GM23338 (cell line): ENCODE measurements at regions not wholly inside any gene's neighbourhood (a gene's known extent, or its start where the extent isn't known, plus 50 kb on each side); places are given as distances from the start of the nearest gene placed in this dataset.

Experiments
- ATAC-seq: fragments of 200-7000 bp; cut with Tn5 transposase; 3 replicates; pipeline ENCODE4 v1.9.1; 2020
- DNase-seq: peaks from one replicate; pipeline ENCODE4 v3.0.0-alpha.2; 2015; ENCODE audit warnings: low spot score
- H2AFZ ChIP-seq: fragments of 200-600 bp; sonication (generic); 2 replicates; pipeline ENCODE4 v1.8.0; 2016; ENCODE audit warnings: antibody characterized with exemption, mild to moderate bottlenecking, moderate library complexity
- H3F3A ChIP-seq: fragments of 200-600 bp; sonication (generic); replicated peaks from 2 replicates; pipeline ENCODE4 v1.8.0; 2017; ENCODE audit warnings: antibody characterized with exemption, mixed run types, low read depth
- H3K27ac ChIP-seq: fragments of 200-600 bp; sonication (generic); 2 replicates; pipeline ENCODE4 v1.6.1; 2016; ENCODE audit warnings: low read depth
- H3K27me3 ChIP-seq: fragments of 200-600 bp; sonication (generic); 2 replicates; pipeline ENCODE4 v1.8.0; 2016; ENCODE audit warnings: mild to moderate bottlenecking, mixed run types, moderate library complexity; ENCODE audit not compliant: insufficient read depth
- H3K36me3 ChIP-seq: fragments of 200-600 bp; sonication (generic); 2 replicates; pipeline ENCODE4 v1.8.0; 2016; ENCODE audit warnings: mild to moderate bottlenecking; ENCODE audit not compliant: insufficient read depth
- H3K4me1 ChIP-seq: fragments of 200-600 bp; sonication (generic); 2 replicates; pipeline ENCODE4 v1.8.0; 2016; ENCODE audit warnings: mild to moderate bottlenecking, moderate library complexity; ENCODE audit not compliant: insufficient read depth
- H3K4me2 ChIP-seq: fragments of 200-600 bp; sonication (generic); 2 replicates; pipeline ENCODE4 v1.7.1; 2017; ENCODE audit warnings: mixed run types
- H3K4me3 ChIP-seq: fragments of 200-600 bp; sonication (generic); 2 replicates; pipeline ENCODE4 v1.6.1; 2016; ENCODE audit warnings: mixed run types
- H3K79me2 ChIP-seq: fragments of 200-600 bp; sonication (generic); replicated peaks from 2 replicates; pipeline ENCODE4 v1.8.0; 2017; ENCODE audit warnings: mild to moderate bottlenecking; ENCODE audit not compliant: insufficient read depth
- H3K9me2 ChIP-seq: fragments of 200-600 bp; sonication (generic); 2 replicates; pipeline ENCODE4 v1.8.0; 2017; ENCODE audit not compliant: insufficient read depth
- H4K20me1 ChIP-seq: fragments of 200-600 bp; sonication (generic); replicated peaks from 2 replicates; pipeline ENCODE4 v1.8.0; 2017; ENCODE audit warnings: mild to moderate bottlenecking; ENCODE audit not compliant: insufficient read depth
- H3K27ac Mint-ChIP-seq: 2 replicates; pipeline ENCODE4 v1.8.0; 2020; ENCODE audit warnings: inconsistent platforms, mild to moderate bottlenecking, moderate library complexity, mixed read lengths
- H3K27me3 Mint-ChIP-seq: 3 replicates; pipeline ENCODE4 v1.8.0; 2022; ENCODE audit warnings: low read depth, mild to moderate bottlenecking, moderate library complexity, mixed read lengths, inconsistent platforms; ENCODE audit not compliant: insufficient read depth, poor library complexity
- H3K36me3 Mint-ChIP-seq: 3 replicates; pipeline ENCODE4 v1.8.0; 2021; ENCODE audit warnings: low read depth, mild to moderate bottlenecking, inconsistent platforms, moderate library complexity, mixed read lengths
- H3K4me1 Mint-ChIP-seq: 3 replicates; pipeline ENCODE4 v1.8.0; 2020; ENCODE audit warnings: mild to moderate bottlenecking, inconsistent platforms, mixed read lengths
- H3K4me3 Mint-ChIP-seq: 3 replicates; pipeline ENCODE4 v1.8.0; 2021; ENCODE audit warnings: moderate library complexity, mild to moderate bottlenecking, inconsistent platforms, mixed read lengths
- H3K9me3 Mint-ChIP-seq: 3 replicates; pipeline ENCODE4 v1.8.0; 2020; ENCODE audit warnings: moderate library complexity, mild to moderate bottlenecking, inconsistent platforms, mixed read lengths
- CREB1 ChIP-seq: fragments of 250-450 bp; sonication (Bioruptor Pico); IDR thresholded peaks from 2 replicates; pipeline ENCODE4 v1.5.0; 2020; ENCODE audit warnings: low read depth, mild to moderate bottlenecking, moderate library complexity
- EZH2 ChIP-seq: fragments of 200-600 bp; sonication (generic); IDR thresholded peaks from one replicate; pipeline ENCODE4 v1.8.0; 2017; ENCODE audit warnings: antibody characterized with exemption, mild to moderate bottlenecking, low read depth; ENCODE audit not compliant: unreplicated experiment
- EZH2phosphoT487 ChIP-seq: fragments of 200-600 bp; sonication (generic); IDR thresholded peaks from one replicate; pipeline ENCODE4 v1.8.1; 2018; ENCODE audit warnings: antibody characterized with exemption; ENCODE audit not compliant: unreplicated experiment
- JUNB ChIP-seq: IDR thresholded peaks from one replicate; pipeline ENCODE4 v1.6.1; 2016; ENCODE audit warnings: antibody characterized with exemption; ENCODE audit not compliant: unreplicated experiment
- NANOG ChIP-seq: IDR thresholded peaks from 2 replicates; pipeline ENCODE4 v1.6.1; 2016; ENCODE audit warnings: antibody characterized with exemption, borderline replicate concordance
- POLR2AphosphoS5 ChIP-seq: IDR thresholded peaks from 2 replicates; pipeline ENCODE4 v1.6.1; 2016; ENCODE audit warnings: antibody characterized with exemption, low read depth
- REST ChIP-seq: IDR thresholded peaks from one replicate; pipeline ENCODE4 v1.6.1; 2018; ENCODE audit warnings: antibody characterized with exemption; ENCODE audit not compliant: unreplicated experiment
- STAT1 ChIP-seq: IDR thresholded peaks from one replicate; pipeline ENCODE4 v1.6.1; 2016; ENCODE audit warnings: antibody characterized with exemption; ENCODE audit not compliant: unreplicated experiment
- ZNF114 ChIP-seq: fragments of 250-450 bp; sonication (Bioruptor Pico); IDR thresholded peaks from 2 replicates; pipeline ENCODE4 v1.5.0; 2020; ENCODE audit warnings: mild to moderate bottlenecking, moderate library complexity
- ZNF331 ChIP-seq: fragments of 250-450 bp; sonication (Bioruptor Pico); IDR thresholded peaks from 2 replicates; pipeline ENCODE4 v1.5.0; 2020; ENCODE audit warnings: low read depth, mild to moderate bottlenecking, moderate library complexity
- ZNF462 ChIP-seq: fragments of 250-450 bp; sonication (Bioruptor Pico); IDR thresholded peaks from 2 replicates; pipeline ENCODE4 v1.5.0; 2020; ENCODE audit warnings: mild to moderate bottlenecking, moderate library complexity
- TF ChIP-seq, protein P1 (sequence below), 2 experiments: fragments of 200-600 bp in 1 of 2; sonication (generic) in 1 of 2; conservative IDR thresholded peaks; 2 replicates each; pipeline versions ENCODE4 v1.5.1 to v1.6.1; 2016 to 2017; ENCODE audit warnings: antibody characterized with exemption in 2 of 2, low read depth in 2 of 2, mild to moderate bottlenecking in 2 of 2, moderate library complexity in 1 of 2
- TF ChIP-seq, protein P2 (sequence below): IDR thresholded peaks from 2 replicates; pipeline ENCODE4 v1.6.1; 2016; ENCODE audit warnings: antibody characterized with exemption

- Mint-ChIP-seq H3K9me3 (no peaks in the 10 kb centered on the region), H3K27ac (no peak overlapping the region), H3K27me3 (peaks cover 28% of the 10 kb centered on the region), H3K4me3 (no peak overlapping the region), H3K36me3 (no peaks in the 10 kb centered on the region), H3K4me1 (peaks cover 22% of the 10 kb centered on the region)
- ATAC-seq, result no peak
- Histone ChIP-seq H3K36me3 (no peaks in the 10 kb centered on the region; the same call in 1 of the 2 replicates), H3K4me2 (no peak overlapping the region), H3K4me1 (peaks cover 24% of the 10 kb centered on the region), H3K4me3 (no peak overlapping the region), H4K20me1 (no peaks in the 10 kb centered on the region), H2AFZ (no peak overlapping the region), H3K27me3 (peaks cover 33% of the 10 kb centered on the region), H3K27ac (no peak overlapping the region), H3K9me2 (no peaks in the 10 kb centered on the region), H3K79me2 (no peaks in the 10 kb centered on the region), H3F3A (no peaks in the 10 kb centered on the region; the same call in 1 of the 2 replicates)
- no peak for DNase-seq
- TF ChIP-seq, protein P1, sequence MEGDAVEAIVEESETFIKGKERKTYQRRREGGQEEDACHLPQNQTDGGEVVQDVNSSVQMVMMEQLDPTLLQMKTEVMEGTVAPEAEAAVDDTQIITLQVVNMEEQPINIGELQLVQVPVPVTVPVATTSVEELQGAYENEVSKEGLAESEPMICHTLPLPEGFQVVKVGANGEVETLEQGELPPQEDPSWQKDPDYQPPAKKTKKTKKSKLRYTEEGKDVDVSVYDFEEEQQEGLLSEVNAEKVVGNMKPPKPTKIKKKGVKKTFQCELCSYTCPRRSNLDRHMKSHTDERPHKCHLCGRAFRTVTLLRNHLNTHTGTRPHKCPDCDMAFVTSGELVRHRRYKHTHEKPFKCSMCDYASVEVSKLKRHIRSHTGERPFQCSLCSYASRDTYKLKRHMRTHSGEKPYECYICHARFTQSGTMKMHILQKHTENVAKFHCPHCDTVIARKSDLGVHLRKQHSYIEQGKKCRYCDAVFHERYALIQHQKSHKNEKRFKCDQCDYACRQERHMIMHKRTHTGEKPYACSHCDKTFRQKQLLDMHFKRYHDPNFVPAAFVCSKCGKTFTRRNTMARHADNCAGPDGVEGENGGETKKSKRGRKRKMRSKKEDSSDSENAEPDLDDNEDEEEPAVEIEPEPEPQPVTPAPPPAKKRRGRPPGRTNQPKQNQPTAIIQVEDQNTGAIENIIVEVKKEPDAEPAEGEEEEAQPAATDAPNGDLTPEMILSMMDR (conservative IDR thresholded peaks at IDR 0.05; ENCODE audit: low read depth in 2 of 2), result no peak
- TF ChIP-seq, protein P2, sequence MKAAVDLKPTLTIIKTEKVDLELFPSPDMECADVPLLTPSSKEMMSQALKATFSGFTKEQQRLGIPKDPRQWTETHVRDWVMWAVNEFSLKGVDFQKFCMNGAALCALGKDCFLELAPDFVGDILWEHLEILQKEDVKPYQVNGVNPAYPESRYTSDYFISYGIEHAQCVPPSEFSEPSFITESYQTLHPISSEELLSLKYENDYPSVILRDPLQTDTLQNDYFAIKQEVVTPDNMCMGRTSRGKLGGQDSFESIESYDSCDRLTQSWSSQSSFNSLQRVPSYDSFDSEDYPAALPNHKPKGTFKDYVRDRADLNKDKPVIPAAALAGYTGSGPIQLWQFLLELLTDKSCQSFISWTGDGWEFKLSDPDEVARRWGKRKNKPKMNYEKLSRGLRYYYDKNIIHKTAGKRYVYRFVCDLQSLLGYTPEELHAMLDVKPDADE, result no peak
- no peak for TF ChIP-seq STAT1
- no peak for TF ChIP-seq NANOG
- TF ChIP-seq ZNF462 (CRISPR knock-in tag), result no peak
- no peak for TF ChIP-seq CREB1 (CRISPR knock-in tag)
- TF ChIP-seq ZNF114 (CRISPR knock-in tag), result no peak
- TF ChIP-seq EZH2phosphoT487, result no peak
- no peak for TF ChIP-seq POLR2AphosphoS5
- TF ChIP-seq ZNF331 (CRISPR knock-in tag), result no peak
- no peak for TF ChIP-seq REST
- no peak for TF ChIP-seq EZH2
- TF ChIP-seq JUNB, result no peak
These were observed 157.4 kb downstream of the C9orf50 start for GRCh38 chr9:129463477-129463876.
